ENCODE measurements at regions not wholly inside any gene's neighbourhood (a gene's known extent, or its start where the extent isn't known, plus 50 kb on each side); places are given as distances from the start of the nearest gene placed in this dataset.

DNA sequence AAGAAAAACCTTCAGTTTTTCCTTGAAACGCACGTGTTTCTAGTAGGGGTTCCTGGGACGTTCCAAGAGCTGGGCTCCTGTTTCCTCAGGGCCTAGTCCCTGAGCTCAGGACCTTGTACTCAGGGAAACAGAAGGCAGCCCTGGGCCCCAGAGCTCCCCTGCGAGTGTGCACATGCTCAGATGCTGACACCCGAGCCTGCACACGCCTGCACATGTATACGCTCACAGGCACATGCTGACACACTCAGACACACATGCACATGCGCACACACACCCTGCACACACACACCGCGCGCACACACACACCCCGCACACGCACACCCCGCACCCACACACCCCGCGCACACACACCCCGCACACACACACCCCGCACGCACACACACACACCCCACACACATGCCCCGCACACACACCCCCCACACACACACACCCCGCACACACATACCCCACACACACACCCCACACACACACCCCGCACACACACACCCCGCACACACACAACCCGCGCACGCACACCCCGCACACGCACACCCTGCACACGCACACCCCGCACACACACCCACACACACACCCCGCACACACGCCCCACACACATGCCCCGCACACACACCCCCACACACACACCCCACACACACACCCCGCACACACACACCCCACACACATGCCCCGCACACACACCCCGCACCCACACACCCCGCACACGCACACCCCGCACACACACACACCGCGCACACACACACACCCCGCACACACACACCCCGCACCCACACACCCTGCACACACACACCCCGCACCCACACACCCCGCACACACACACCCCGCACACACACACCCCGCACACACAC, 52.2 kb downstream of the CALML3 start:
- DNase-seq: no peak

DNA sequence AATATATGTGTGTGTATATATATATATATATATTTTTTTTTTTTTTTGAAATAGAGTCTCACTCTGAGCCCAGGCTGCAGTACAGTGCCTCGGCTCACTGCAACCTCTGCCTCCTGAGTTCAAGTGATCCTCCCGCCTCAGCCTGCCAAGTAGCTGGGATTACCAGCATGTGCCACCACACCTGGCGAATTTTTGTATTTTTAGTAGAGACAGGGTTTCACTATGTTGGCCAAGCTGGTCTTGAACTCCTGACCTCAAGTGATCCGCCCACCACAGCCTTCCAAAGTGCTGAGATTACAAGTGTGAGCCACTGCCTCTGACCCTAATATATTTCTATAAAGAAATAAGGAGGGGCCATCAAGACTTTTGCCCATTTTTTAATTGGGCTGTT, 55.3 kb downstream of the CALML3 start:
- peak; percentile 2 for DNase-seq

GRCh38 chr10:5581670-5582566, 57.2 kb downstream of the CALML3 start:
- peak; percentile 10 for DNase-seq

DNA sequence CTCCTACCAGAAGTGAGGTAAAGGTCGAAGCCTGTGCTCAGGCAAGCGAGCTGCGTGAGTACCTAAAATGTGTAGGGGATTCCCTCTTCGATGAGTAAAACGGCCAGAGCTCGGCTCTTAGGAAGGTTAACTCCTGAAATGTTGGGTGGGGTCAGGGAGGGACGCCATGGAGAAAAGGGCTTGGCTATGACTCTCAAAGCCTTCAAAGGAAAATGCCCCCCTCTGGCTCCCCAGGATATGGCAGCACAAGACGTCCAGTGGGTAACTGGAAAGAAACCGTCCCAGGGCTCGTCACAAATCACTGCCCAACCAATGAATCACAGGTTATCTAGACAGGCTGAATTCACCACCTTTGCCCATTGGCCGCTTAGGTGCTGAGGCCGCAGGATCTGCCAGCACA, 58.0 kb downstream of the CALML3 start:
- peak; percentile 16 for DNase-seq

- peak; percentile 16 for DNase-seq
These were observed 58.9 kb downstream of the CALML3 start for GRCh38 chr10:5583525-5584175.

DNA sequence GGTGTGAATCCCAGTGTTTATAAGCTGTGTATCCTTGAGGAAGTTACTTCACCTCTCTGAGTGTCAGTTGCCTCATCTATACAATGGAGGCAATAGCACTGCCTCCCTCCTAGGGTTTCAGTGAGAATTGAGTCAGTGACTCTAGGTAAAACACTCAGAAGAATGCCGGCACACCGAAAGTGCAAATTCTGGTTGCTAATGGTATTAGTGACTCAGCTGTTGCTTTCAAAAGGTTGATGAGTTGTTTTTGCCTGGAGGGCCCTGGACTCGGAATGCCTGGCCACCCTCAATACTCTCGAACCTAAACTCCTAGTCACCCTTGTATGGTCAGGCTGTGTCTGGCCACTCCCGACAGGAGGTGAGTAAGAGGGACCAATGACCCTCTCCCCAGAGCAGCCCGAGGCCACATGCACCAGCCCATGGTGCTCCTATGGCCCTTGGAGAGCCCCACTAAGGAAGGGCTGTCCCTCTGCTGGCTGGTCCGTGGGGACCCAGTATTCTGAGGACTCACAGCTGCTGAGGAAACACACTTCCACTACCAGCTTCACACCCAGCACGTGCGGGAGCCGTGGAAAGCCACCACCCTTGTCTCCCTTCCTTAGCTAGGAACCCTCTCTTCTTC, 60.2 kb downstream of the CALML3 start:
- DNase-seq: no peak

DNA sequence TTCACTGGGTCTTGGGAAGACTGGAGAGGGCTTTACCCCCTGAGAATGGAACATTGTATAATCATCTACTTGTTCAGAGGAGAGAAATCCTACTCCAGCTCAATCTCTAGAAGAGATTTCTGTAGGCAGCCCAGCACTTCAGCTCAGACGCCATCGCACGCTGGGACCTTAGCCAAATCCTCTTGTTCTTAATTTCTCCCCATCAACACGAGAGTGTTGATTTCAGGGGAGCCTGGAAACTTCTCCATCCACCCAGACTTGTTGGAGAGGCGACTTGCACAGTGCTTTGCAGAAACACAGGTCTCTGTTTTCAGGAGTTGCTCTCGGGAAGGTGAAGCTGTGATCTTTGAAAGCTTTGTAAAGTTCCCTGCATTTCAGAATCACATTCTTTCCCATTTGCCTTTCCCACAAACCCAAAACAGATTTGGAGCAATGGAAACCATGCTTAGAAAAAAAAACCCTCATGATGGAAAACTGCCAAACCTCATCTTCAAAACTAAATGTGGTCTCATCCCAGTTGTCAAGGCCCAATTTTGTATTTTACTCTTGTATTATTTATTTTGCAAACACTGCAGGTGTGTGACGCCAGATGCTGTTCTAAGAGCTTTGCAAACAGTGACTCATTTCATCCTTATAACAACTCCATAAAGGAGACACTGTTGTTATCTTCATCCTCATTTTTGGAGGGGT, 60.9 kb downstream of the CALML3 start:
- peak; percentile 4 for DNase-seq

GRCh38 chr10:5587151-5588079, 62.7 kb downstream of the CALML3 start:
- peak; percentile 13 for DNase-seq

DNA sequence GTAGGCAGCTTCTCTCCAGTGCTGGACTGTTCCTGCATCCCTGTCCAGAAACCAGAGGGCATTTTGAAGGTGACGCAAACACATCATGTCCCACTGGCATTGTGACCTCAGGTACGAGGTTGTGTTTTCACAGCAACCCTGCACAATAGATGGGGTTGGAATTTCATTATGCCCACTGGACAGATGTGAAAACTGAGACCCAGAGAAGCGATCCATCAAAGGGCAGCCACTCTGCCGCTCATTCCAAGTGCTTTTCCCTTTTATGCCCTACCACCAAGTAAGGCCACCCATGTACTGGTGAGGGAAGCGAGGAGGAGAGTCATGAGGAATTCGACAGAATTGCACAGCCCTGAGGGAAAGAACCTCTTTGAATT, 63.3 kb downstream of the CALML3 start:
- DNase-seq: peak; percentile 5

DNA sequence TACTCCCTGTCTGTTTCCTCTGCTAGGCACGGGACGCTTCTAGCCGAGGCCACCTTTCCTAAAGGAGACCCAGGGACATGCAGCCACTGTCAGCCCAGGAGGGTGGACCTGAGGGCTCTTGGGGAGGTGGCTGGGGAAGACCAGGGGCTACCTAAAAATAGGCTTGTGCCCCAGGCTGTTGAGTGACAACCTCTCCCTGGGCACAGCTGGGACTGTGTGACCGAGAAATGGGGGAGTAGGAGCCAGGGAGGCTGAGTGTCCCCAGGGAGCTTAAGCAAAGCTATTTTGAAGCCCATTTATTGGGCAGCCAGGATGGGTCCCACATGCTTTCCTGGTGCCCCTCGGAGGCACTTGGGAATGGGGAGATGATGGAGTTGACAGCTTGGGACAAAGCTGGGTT, 63.8 kb downstream of the CALML3 start:
- peak; percentile 10 for DNase-seq
